ENCODE measurements at regions not wholly inside any gene's neighbourhood (a gene's known extent, or its start where the extent isn't known, plus 50 kb on each side); places are given as distances from the start of the nearest gene placed in this dataset.
A peak's percentile ranks its signal among the peaks of the same experiment; 100 is the strongest.
"Not testable (repeated sequence)": the region's sequence is repeated elsewhere in the genome, so short reads cannot be mapped to it uniquely, and the experiment has no call there.

- not testable (repeated sequence) for DNase-seq
Measured at GRCh38 chr7:135872861-135873260, 104.3 kb downstream of the MTPN start.

GRCh38 chr7:135862586-135863340 lies 114.2 kb upstream of the FAM180A start:
- no peak for DNase-seq

GRCh38 chr7:135859538-135859937 lies 110.9 kb upstream of the FAM180A start:
- no peak for DNase-seq

GRCh38 chr7:135858851-135859250 lies 110.2 kb upstream of the FAM180A start:
- no peak for DNase-seq

- DNase-seq: no peak
Measured at GRCh38 chr7:135858379-135858778, 109.8 kb upstream of the FAM180A start.

GRCh38 chr7:135857519-135858274 lies 109.1 kb upstream of the FAM180A start:
- DNase-seq: no peak

- no peak for DNase-seq
Measured at GRCh38 chr7:135856356-135857144, 107.9 kb upstream of the FAM180A start.

- no peak for DNase-seq
Measured at GRCh38 chr7:135855846-135856245, 107.2 kb upstream of the FAM180A start.

- no peak for DNase-seq
Measured at GRCh38 chr7:135853499-135853898, 104.9 kb upstream of the FAM180A start.

- no peak for DNase-seq
Measured at GRCh38 chr7:135853008-135853407, 104.4 kb upstream of the FAM180A start.

GRCh38 chr7:135847242-135847641 lies 98.6 kb upstream of the FAM180A start:
- no peak for DNase-seq

GRCh38 chr7:135846339-135846738 lies 97.7 kb upstream of the FAM180A start:
- DNase-seq: no peak

GRCh38 chr7:135845415-135846075 lies 96.9 kb upstream of the FAM180A start:
- no peak for DNase-seq

GRCh38 chr7:135844903-135845302 lies 96.3 kb upstream of the FAM180A start:
- DNase-seq: no peak

GRCh38 chr7:135843214-135843613 lies 94.6 kb upstream of the FAM180A start:
- DNase-seq: no peak

- peak; percentile 5 to 16 for DNase-seq
Measured at GRCh38 chr7:135842446-135843179, 94.0 kb upstream of the FAM180A start.

GRCh38 chr7:135840591-135840990 lies 92.0 kb upstream of the FAM180A start:
- peak; percentile 81 to 93 for DNase-seq

GRCh38 chr7:135837675-135838074 lies 89.1 kb upstream of the FAM180A start:
- DNase-seq: no peak

GRCh38 chr7:135834266-135834665 lies 85.7 kb upstream of the FAM180A start:
- DNase-seq: no peak

GRCh38 chr7:135833642-135834041 lies 85.0 kb upstream of the FAM180A start:
- no peak for DNase-seq

GRCh38 chr7:135831455-135832195 lies 83.0 kb upstream of the FAM180A start:
- DNase-seq: no peak

Measured in NCI-H526 (cell line).